ENCODE measurements at regions not wholly inside any gene's neighbourhood (a gene's known extent, or its start where the extent isn't known, plus 50 kb on each side); places are given as distances from the start of the nearest gene placed in this dataset.

GRCh38 chrX:96540111-96540631 is 144.5 kb upstream of the DIAPH2 start (continued):
- TF ChIP-seq KDM4A (IDR thresholded peaks at IDR 0.05; ENCODE audit: low read depth, low read length, severe bottlenecking), result no peak
- TF ChIP-seq RXRA (IDR thresholded peaks at IDR 0.05; ENCODE audit: insufficient read depth, low read depth, low read length), result no peak
- no peak for TF ChIP-seq KDM1A (IDR thresholded peaks at IDR 0.05; ENCODE audit: borderline replicate concordance, low read length)
- no peak for TF ChIP-seq SRF (IDR thresholded peaks at IDR 0.05; ENCODE audit: low read depth, low read length)
- TF ChIP-seq KDM5A (IDR thresholded peaks at IDR 0.05; ENCODE audit: low read length), result no peak
- no peak for TF ChIP-seq NANOG (IDR thresholded peaks at IDR 0.05; ENCODE audit: insufficient read depth, low read depth, low read length, poor library complexity, severe bottlenecking)
- no peak for TF ChIP-seq PHF8 (conservative IDR thresholded peaks at IDR 0.05; ENCODE audit: low read depth, low read length)
